Sigmoid colon (tissue), 6 donors: ENCODE measurements at regions not wholly inside any gene's neighbourhood (a gene's known extent, or its start where the extent isn't known, plus 50 kb on each side); places are given as distances from the start of the nearest gene placed in this dataset.

Source experiments
- DNase-seq: peaks from one replicate; pipeline ENCODE4 v3.0.0-alpha.2; 2019
- H3K27ac ChIP-seq, 4 donors: fragments of 200-600 bp; sonication (generic); one replicate each; pipeline ENCODE4 v1.5.1; 2016 to 2019; ENCODE audit warnings: mild to moderate bottlenecking in 1 of 4
- H3K27me3 ChIP-seq, 3 donors: fragments of 200-600 bp; sonication (generic); one replicate each; pipeline ENCODE4 v1.5.1; 2019; ENCODE audit warnings: mild to moderate bottlenecking in 1 of 3
- H3K36me3 ChIP-seq, 4 donors: fragments of 200-600 bp; sonication (generic); one replicate each; pipeline ENCODE4 v1.5.1; 2016 to 2019
- H3K4me1 ChIP-seq, 4 donors: fragments of 200-600 bp; sonication (generic); one replicate each; pipeline ENCODE4 v1.5.1; 2017 to 2019
- H3K4me3 ChIP-seq, 4 donors: fragments of 200-600 bp; sonication (generic); one replicate each; pipeline ENCODE4 v1.5.1; 2017 to 2019; ENCODE audit warnings: mild to moderate bottlenecking in 2 of 4, moderate library complexity in 1 of 4
- H3K9me3 ChIP-seq, 4 donors: fragments of 200-600 bp in 3 of 4; sonication (generic) in 3 of 4; one replicate each; pipeline versions ENCODE4 v1.5.1 to v1.6.1; 2013 to 2019
- EP300 ChIP-seq, 4 donors: sonication (generic); formaldehyde crosslinking; IDR thresholded peaks; one replicate each; pipeline ENCODE4 v1.6.1; 2017; ENCODE audit warnings: antibody characterized with exemption in 4 of 4
- POLR2A ChIP-seq, 2 donors: fragments of 450-650 bp; IDR thresholded peaks; one replicate each; pipeline ENCODE4 v1.6.1; 2016; ENCODE audit warnings: antibody characterized with exemption in 2 of 2, mild to moderate bottlenecking in 2 of 2, moderate library complexity in 2 of 2
- POLR2AphosphoS5 ChIP-seq, 4 donors: sonication (generic); formaldehyde crosslinking; IDR thresholded peaks; one replicate each; pipeline ENCODE4 v1.6.1; 2017; ENCODE audit warnings: antibody characterized with exemption in 4 of 4
- whole genome bisulfite sequencing, 2 donors: extraction: QIAGEN DNeasy Blood & Tissue Kit; methylation state at CpG; one replicate each; pipeline ENCODE4 v1.1.7; 2013; 5-methylcytosine and 5-hydroxymethylcytosine counted together
- intact Hi-C: fragments of 100-400 bp; cut with DNase I; formaldehyde crosslinking; loops from one replicate; pipeline ENCODE4 v1.15.1; 2023
- TF ChIP-seq, protein P1 (sequence below), 4 experiments: fragments of 450-650 bp in 3 of 4; fragments of 200-600 bp in 1 of 4; IDR thresholded peaks; one replicate each; pipeline ENCODE4 v1.5.1; 2016 to 2019; ENCODE audit warnings: antibody characterized with exemption in 4 of 4, mild to moderate bottlenecking in 3 of 4, moderate library complexity in 2 of 4
- donor health status: healthy with polysubstance abuse.
- donor health status: healthy.

DNA sequence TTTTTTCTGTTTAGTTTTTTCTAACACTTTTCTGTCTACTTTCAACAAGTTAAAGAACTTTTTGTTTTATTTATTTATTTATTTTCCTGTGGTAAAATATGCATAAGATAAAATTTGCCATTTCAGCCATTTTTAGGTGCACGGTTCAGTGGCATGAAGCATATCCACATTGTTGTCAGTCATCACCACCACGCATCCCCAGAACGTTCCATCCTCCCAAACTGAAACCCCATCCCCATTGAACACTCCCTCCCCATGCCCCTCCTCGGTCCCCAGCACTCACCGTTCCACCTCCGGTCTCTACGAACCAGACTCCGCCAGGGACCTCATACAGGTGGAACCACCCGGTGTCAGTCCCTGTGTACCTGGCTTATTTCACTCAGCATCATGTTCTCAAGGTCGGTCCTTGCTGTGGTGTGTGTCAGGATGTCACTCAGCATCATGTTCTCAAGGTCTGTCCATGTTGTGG is 118.1 kb downstream of the SIK1 start:
- no peaks in the 10 kb centered on the region for H3K9me3 ChIP-seq
- DNase-seq = no peak
- no peaks in the 10 kb centered on the region for H3K27me3 ChIP-seq
- H3K36me3 ChIP-seq = no peaks in the 10 kb centered on the region
- H3K27ac ChIP-seq = no peak overlapping the region
- no peak overlapping the region for H3K4me3 ChIP-seq
- TF ChIP-seq, protein P1, sequence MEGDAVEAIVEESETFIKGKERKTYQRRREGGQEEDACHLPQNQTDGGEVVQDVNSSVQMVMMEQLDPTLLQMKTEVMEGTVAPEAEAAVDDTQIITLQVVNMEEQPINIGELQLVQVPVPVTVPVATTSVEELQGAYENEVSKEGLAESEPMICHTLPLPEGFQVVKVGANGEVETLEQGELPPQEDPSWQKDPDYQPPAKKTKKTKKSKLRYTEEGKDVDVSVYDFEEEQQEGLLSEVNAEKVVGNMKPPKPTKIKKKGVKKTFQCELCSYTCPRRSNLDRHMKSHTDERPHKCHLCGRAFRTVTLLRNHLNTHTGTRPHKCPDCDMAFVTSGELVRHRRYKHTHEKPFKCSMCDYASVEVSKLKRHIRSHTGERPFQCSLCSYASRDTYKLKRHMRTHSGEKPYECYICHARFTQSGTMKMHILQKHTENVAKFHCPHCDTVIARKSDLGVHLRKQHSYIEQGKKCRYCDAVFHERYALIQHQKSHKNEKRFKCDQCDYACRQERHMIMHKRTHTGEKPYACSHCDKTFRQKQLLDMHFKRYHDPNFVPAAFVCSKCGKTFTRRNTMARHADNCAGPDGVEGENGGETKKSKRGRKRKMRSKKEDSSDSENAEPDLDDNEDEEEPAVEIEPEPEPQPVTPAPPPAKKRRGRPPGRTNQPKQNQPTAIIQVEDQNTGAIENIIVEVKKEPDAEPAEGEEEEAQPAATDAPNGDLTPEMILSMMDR (IDR thresholded peaks at IDR 0.05) = no peak
- TF ChIP-seq POLR2A (IDR thresholded peaks at IDR 0.05) (no peak), EP300 (IDR thresholded peaks at IDR 0.05) (no peak), POLR2AphosphoS5 (IDR thresholded peaks at IDR 0.05) (no peak)
- intact Hi-C loops = no loop called here
- 87 to 90% methylated on average over 10 of the region's 10 CpGs for WGBS, 2 donors
- no peaks in the 10 kb centered on the region for H3K4me1 ChIP-seq

DNA sequence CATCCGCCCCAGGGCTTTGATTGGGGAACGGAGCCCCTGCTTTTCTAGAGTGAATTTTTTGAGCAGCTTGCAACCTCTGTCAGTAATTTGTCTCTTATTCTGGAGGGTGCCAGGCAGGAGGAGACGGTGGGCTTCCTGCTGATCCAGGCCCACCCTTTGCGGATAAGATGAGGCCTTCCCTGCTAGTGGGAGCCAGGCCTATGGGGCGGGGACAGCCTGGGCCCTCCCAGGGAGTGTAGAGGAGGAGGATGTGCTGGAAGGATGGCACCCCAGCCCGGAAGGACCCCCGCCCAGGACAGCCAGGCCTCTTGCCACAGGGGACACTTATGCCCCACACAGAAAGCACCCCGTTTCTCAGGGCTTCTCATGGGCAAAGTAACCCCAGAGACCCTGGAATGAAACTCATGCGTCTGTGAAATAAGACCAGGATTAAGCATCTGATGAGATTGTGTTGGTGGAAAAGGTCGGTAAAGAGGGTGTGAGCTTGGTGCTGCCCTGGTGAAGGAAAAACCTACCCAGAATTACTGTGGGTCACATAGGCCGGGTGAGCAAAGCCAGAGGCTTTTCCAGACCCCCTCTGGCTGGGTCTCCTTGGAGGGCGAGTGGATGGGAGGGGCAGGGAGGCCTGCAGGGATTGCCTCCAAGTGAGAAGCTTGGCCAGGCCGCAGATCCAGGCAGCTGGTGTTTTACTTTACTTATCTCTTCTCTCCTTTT is 118.7 kb downstream of the SIK1 start:
- Histone ChIP-seq H3K27ac (no peak overlapping the region), H3K27me3 (no peaks in the 10 kb centered on the region), H3K4me3 (no peak overlapping the region), H3K36me3 (no peaks in the 10 kb centered on the region), H3K4me1 (no peaks in the 10 kb centered on the region), H3K9me3 (no peaks in the 10 kb centered on the region)
- intact Hi-C loops = no loop called here
- TF ChIP-seq POLR2AphosphoS5 (IDR thresholded peaks at IDR 0.05) (no peak), EP300 (IDR thresholded peaks at IDR 0.05) (no peak), POLR2A (IDR thresholded peaks at IDR 0.05) (no peak)
- TF ChIP-seq, protein P1 (IDR thresholded peaks at IDR 0.05) = no peak
- 89 to 92% methylated on average over 13 of the region's 13 CpGs for WGBS, 2 donors
- peak; percentile 41 for DNase-seq

DNA sequence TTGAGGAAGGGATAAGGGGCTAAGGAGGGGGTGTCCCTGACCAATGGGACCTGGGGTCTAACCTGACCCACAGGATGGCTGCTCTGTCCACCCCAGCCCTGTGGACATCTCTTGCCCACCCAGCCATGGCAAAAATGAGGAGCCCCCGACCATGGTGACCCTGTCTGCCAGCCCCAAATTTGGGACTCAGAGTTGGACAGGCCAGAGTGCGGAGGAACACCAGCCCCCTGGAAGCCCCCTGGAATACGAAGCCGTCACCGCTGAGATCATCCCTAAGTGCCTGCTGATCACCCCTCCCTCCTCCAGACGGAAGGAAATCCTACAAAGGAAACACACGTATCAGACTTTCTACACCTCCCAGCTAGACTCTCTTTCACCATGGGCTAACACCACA is 119.3 kb downstream of the SIK1 start:
- H3K9me3 ChIP-seq = no peaks in the 10 kb centered on the region
- intact Hi-C loops = no loop called here
- 77 to 83% methylated on average over 7 of the region's 7 CpGs for WGBS, 2 donors
- H3K4me1 ChIP-seq = no peaks in the 10 kb centered on the region
- TF ChIP-seq POLR2A (IDR thresholded peaks at IDR 0.05) = no peak
- no peak for TF ChIP-seq POLR2AphosphoS5 (IDR thresholded peaks at IDR 0.05)
- TF ChIP-seq, protein P1 (IDR thresholded peaks at IDR 0.05) = no peak
- no peak for TF ChIP-seq EP300 (IDR thresholded peaks at IDR 0.05)
- H3K27me3 ChIP-seq = no peaks in the 10 kb centered on the region
- no peaks in the 10 kb centered on the region for H3K36me3 ChIP-seq
- H3K4me3 ChIP-seq = no peak overlapping the region
- no peak overlapping the region for H3K27ac ChIP-seq
- peak; percentile 19 for DNase-seq

DNA sequence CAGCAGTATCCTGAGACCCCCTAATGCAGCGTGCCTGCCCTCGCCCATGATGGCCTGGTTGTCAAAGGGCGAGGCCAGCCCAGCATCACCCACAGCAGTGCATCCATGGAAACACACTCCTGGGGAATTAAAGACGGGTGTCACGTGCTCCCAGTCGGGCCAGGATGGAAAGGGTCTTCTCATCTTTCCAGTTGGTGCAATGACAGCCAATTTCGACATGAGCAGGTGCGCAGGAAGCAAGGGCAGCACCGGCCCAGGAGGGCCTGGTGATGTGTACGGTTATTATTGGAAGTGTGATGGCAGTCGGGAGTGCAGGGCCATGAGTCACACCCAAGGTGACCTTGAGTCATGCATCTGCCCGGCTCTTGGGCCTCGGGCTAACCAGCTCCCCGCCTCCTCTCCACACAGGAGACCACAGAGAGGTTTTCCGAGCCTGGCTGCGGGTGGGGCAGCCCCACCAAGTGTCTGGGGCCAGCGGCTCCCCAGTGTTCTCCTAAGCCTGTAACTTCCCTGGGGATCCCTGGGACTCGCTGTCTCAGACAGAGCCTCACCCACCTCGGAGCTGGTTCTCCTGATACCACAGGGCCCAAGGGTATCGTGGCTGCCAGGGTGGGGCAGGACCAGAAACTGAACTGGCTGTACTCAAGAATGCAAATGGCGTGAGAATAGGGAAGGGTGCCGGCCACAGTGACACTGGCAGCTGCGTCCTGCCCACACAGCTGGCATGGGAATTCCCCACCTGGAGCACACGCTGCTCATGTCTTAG is 119.8 kb downstream of the SIK1 start:
- no peaks in the 10 kb centered on the region for H3K27me3 ChIP-seq
- no peaks in the 10 kb centered on the region for H3K9me3 ChIP-seq
- DNase-seq = peak; percentile 61
- 72 to 76% methylated on average over 24 of the region's 24 CpGs for WGBS, 2 donors
- TF ChIP-seq EP300 (IDR thresholded peaks at IDR 0.05) = no peak
- TF ChIP-seq, protein P1 (IDR thresholded peaks at IDR 0.05) = no peak
- TF ChIP-seq POLR2A (IDR thresholded peaks at IDR 0.05) = no peak
- TF ChIP-seq POLR2AphosphoS5 (IDR thresholded peaks at IDR 0.05) = no peak
- H3K4me1 ChIP-seq = no peaks in the 10 kb centered on the region
- no peaks in the 10 kb centered on the region for H3K36me3 ChIP-seq
- intact Hi-C loops = no loop called here
- H3K4me3 ChIP-seq = no peak overlapping the region
- H3K27ac ChIP-seq = no peak overlapping the region
